ENCODE measurements at regions not wholly inside any gene's neighbourhood (a gene's known extent, or its start where the extent isn't known, plus 50 kb on each side); places are given as distances from the start of the nearest gene placed in this dataset.

GRCh38 chr7:18370633-18371032, 124.9 kb upstream of the HDAC9 start:
- DNase-seq: no peak

- DNase-seq: no peak
Measured at GRCh38 chr7:18378989-18379605, 116.5 kb upstream of the HDAC9 start.

DNA sequence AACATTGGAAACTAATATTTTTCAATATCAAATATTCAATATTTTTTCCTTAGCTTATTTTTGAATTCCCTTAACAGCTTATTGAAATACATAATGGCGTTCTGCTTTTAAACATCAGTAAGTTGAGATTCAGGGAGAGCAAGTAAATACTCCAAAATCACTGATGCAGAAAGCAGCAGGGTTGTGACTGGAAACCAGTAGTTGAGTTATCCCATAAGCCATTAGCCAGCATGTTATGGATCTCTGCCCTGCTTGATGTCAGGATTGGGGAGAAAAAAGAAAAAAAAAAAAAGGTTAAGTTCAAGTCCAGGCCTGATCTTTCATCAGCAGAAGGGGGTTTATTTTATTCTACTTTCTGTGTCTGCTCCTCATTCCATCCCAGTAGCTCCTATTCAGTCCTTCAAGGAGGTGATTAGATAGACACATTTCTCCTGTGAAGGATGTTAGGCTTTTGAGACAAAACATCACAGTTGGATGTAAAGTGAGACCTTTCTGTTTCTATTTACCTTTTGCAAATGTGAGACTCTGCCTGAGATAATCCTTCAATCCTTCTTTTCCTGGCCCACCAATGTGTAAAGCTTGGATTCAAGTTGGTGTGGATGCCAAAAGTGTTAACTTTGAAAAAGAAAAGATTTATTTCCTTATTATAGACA, 110.9 kb upstream of the HDAC9 start:
- peak; percentile 53 for DNase-seq

- DNase-seq: no peak
Measured at GRCh38 chr7:18386607-18387006, 108.9 kb upstream of the HDAC9 start.

DNA sequence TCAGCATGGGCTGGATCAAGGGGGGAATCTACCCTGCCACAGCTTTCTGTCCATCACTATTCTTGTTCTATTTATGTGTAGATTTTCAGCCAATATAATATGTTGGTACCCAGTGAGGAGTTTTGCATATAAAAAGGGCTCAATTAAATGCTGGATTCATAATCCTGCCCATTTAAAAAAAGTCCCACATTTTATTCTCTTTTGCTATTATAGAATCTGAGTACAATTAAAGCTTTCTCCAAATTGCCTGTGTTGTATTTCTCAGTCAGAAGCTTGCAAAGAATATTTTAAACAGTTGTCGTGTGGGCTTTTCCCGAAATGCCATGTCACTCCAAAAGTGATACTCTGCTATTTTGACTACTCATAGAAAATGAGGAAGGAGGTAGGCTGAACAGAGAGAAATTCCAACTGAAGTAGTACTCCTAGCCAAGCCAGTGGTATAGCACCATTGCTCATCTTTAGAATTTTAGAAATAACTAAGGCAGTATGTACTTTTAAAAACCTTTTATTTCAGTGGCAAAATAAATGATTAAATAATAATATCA, 108.3 kb upstream of the HDAC9 start:
- no peak for DNase-seq

DNA sequence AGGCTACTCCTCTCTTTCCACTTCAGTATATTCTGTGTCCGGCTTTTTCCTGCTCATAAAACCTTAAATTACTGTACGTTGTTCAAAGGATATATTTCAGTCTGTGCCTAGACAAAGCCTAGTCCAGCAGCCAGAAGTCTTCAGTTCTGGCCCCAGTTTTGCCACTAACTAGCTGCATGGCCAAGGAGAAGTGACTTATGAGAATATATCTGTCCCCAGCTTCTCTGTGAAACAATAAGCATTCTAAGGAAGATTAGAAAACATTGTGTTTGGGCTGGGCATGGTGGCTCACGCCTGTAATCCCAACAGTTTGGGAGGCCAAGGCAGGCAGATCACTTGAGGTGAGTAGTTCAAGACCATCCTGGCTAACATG, 105.0 kb upstream of the HDAC9 start:
- no peak for DNase-seq

- peak; percentile 20 for DNase-seq
Measured at GRCh38 chr7:18393465-18394118, 102.0 kb upstream of the HDAC9 start.

GRCh38 chr7:18395868-18396267, 99.7 kb upstream of the HDAC9 start:
- DNase-seq: no peak

- DNase-seq: no peak
Measured at GRCh38 chr7:18396953-18397352, 98.6 kb upstream of the HDAC9 start.

DNA sequence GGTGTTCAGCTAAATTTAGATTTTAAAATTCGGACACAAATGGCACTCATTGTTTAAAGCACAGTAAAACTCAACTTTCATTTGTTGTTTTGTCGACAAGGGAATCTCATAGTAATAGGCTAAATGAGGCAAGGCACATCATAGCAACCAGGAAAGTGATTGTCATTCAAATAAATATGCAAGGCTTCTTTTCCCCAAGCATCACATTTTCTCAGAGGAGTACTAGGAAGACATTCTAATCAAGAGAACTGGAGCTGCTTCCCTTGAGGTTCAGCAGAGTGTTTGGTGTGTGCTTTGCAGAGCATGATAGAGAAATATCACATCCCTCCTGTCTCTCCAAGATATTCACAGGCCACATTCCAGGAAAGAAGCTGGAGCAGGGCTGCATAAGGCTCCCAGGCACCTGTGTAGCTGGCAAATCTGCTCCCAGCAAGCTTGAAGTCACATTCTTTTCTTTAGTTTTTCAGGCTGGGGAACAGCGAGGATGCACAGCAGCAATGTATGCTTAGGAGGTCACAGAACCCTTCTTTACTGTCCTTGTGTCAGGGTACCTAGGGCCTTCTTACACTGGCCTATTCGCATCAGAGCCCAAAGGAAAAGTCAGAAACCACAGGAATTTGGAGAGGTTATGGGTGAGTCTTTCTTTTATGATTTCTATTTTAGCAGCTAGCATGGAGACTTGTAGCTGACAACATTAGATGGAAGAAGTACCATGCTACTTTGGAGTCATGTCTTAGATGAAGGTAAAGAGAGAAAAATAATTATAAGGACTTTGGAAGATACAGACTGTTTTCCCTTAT, 95.9 kb upstream of the HDAC9 start:
- DNase-seq: no peak

GRCh38 chr7:18400275-18400674, 95.3 kb upstream of the HDAC9 start:
- DNase-seq: no peak

GRCh38 chr7:18400726-18401125, 94.8 kb upstream of the HDAC9 start:
- no peak for DNase-seq

DNA sequence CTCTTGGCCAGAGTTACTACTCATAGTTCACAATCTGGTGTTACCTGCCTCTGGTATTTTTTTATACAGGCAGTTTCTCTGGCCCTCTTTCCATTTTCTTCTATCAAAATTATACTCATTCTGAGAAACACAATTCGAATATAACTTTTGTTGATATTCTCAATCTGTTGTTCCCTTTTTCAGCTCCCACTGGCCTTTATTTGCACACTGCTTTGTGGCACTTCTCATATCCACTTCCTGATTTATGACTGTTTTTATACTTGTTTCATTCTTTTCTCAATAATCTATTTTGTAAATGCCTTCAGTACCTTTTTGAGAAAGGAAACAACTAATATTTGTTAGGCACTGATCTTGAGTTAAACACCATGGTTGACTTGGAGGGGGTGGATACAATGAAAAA, 93.8 kb upstream of the HDAC9 start:
- no peak for DNase-seq

DNA sequence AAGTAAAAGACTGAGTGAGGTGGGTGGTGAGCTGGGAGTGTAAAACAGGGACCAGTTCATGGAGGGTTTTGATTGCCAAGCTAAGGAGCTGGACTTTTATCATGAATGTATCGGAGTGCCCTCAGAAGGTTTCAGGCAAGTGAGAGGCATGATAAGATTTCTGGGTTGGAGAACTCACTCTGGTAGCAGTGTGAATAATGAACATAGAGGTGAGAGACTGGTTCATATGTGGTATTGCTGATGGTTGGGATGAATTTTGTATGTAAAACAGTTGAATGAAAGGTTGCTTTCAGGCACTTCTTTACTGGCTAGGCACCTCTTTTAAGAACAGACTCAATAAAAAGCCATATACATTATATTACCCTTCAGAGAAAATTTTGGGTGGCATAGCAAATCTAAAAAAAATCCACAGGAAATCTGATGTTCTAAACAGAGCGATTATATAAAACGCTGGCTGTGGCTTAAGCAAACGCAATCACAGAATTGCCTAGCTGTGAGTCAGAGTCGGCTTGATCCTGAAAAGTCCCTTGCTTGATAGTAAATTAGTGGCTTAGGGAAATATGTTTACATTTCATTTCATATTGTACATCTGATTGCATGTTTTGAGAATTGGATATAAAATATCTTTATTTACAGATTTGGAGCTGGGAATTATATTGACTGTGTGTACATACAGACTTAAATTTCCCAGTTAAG, 92.9 kb upstream of the HDAC9 start:
- no peak for DNase-seq

- no peak for DNase-seq
Measured at GRCh38 chr7:18405726-18406125, 89.8 kb upstream of the HDAC9 start.

DNA sequence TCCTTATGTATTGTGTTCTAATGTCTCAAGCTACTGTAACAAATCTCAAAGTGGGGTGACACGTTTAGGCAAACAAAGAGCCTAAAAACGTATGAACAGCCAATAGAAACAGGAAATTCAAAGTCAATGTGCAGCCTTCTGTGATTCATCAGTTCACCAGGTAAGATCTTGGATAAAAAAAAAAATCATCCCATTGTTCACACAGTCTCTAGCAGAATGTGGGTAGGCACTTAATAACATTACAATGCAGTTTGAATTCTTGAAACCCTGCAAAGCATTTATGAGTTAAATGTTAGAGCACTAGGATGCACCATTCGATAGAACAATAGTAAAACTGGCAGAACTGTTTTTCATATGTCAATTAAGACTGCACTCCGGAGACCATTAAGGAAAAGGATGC, 88.2 kb upstream of the HDAC9 start:
- no peak for DNase-seq

- no peak for DNase-seq
Measured at GRCh38 chr7:18408461-18408860, 87.1 kb upstream of the HDAC9 start.

DNA sequence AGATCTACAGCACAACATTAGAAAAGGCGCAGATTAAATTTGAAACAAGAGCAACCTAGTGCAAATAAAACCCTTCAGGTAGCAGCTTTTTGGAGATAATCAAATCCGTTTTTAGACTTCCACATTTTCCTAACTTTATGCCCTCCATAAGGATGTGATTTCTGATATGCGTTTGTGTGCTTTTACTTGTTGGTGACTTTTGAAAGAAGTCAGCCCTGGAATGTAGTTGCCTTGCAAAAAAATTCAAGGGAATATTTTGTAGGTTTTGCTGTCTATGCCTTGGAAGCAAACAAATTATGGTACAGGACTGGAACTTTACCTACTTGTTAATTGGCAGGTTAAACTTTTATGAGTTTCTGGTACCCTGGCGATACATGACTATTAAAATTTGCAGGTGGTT, 86.7 kb upstream of the HDAC9 start:
- DNase-seq: no peak

GRCh38 chr7:18413447-18413846, 82.1 kb upstream of the HDAC9 start:
- DNase-seq: no peak

- no peak for DNase-seq
Measured at GRCh38 chr7:18414885-18415284, 80.7 kb upstream of the HDAC9 start.

GRCh38 chr7:18416988-18417387, 78.6 kb upstream of the HDAC9 start:
- no peak for DNase-seq

GRCh38 chr7:18419456-18419855, 76.1 kb upstream of the HDAC9 start:
- DNase-seq: no peak

- DNase-seq: no peak
Measured at GRCh38 chr7:18420108-18420507, 75.4 kb upstream of the HDAC9 start.
